ENCODE measurements at regions not wholly inside any gene's neighbourhood (a gene's known extent, or its start where the extent isn't known, plus 50 kb on each side); places are given as distances from the start of the nearest gene placed in this dataset.

DNA sequence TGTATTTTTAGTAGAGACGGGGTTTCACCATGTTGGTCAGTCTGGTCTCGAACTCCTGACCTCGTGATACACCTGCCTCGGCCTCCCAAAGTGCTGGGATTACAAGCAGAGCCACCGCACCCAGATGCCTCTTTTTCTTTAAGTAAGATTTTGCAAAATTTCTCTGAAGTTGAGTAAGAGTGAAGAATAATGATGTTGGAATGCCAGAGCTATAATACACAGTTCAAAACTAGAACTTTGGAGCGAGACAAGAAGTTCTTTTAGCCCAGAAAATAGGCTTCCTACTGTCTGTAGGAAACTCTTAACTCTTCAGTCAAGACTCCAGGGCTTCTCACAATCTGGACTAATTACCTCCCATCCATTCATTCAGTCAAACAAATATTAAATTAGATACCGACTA is 51.4 kb downstream of the MARCHF4 start:
- Mint-ChIP-seq H3K4me3 (no peak overlapping the region), H3K27ac (no peak overlapping the region), H3K4me1 (no peaks in the 10 kb centered on the region), H3K9me3 (no peaks in the 10 kb centered on the region), H3K27me3 (peaks cover 26% of the 10 kb centered on the region), H3K36me3 (ENCODE audit: low read depth) (no peaks in the 10 kb centered on the region)
- no peak for ATAC-seq (ENCODE audit: low read depth)
- intact Hi-C loops (cut with micrococcal nuclease), result no loop called here
- no peak for DNase-seq
- POLR2A ChIA-PET, result no interaction called here
- CTCF ChIA-PET, result no interaction called here
- no peak for TF ChIP-seq CTCF (IDR thresholded peaks at IDR 0.05)

DNA sequence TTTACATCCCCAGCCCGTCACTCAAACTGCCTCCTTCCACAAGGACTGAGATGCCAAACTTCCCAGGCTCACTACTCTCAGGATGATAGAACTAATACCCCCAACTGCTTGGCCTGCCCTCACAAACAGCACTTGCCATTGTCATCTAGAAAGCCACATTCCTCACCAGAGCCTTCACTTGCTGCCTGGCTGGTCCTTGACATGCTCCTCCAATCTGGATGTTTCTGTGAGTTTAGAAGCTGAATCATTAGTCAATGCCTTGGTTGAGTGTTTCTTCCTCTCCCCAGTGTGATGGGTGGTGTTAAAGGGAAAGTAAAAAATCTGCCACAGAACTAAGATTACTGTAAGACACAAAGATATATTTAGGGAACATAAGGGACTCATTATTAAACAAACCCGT is 52.5 kb downstream of the MARCHF4 start:
- Mint-ChIP-seq H3K27me3 (peaks cover 26% of the 10 kb centered on the region), H3K4me3 (no peak overlapping the region), H3K9me3 (no peaks in the 10 kb centered on the region), H3K36me3 (ENCODE audit: low read depth) (no peaks in the 10 kb centered on the region), H3K4me1 (no peaks in the 10 kb centered on the region), H3K27ac (no peak overlapping the region)
- ChIA-PET CTCF (no interaction called here), POLR2A (no interaction called here)
- intact Hi-C loops (cut with micrococcal nuclease), result no loop called here
- DNase-seq, result no peak
- no peak for ATAC-seq (ENCODE audit: low read depth)
- no peak for TF ChIP-seq CTCF (IDR thresholded peaks at IDR 0.05)

- intact Hi-C loops (cut with micrococcal nuclease), result no loop called here
- DNase-seq, result no peak
These were observed 53.8 kb downstream of the MARCHF4 start for GRCh38 chr2:216318521-216318874.

DNA sequence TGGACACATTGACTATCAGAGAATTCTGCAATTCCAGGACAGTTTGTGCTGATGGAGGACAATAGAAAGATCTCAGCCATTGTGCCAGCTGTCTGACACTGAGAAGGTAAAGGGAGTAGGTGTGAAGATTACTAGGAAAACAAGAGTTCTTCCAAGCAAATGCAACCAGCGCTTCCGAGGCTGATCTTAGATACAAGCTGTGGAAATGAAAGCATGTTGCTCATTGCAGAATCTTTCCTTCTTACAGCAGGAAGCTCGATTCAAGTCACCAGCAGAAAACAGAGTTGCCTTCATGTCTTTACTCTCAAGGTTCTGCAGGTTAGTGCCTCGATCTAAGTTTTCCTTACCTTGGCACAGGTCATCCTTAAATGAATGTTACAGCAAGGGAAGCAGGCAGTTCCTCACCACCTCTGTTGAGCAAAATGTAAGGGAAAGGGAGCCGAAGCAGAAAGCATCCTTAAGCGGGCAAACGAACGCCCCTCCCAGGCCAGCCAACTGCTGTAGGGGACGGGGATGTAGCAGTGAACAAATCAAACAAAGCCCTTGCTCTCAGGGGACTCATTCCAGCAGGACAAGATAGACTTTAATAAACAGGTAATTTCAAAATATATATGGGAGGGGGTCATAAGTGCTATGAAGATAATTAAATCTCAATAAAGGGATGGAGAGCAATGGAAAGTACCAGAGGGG is 54.3 kb downstream of the MARCHF4 start:
- Mint-ChIP-seq H3K4me3 (no peak overlapping the region), H3K27ac (no peak overlapping the region), H3K36me3 (ENCODE audit: low read depth) (no peaks in the 10 kb centered on the region), H3K4me1 (no peaks in the 10 kb centered on the region), H3K27me3 (peaks cover 29% of the 10 kb centered on the region), H3K9me3 (no peaks in the 10 kb centered on the region)
- no peak for DNase-seq
- intact Hi-C loops (cut with micrococcal nuclease), result no loop called here
- no peak for TF ChIP-seq CTCF (IDR thresholded peaks at IDR 0.05)
- ChIA-PET CTCF (no interaction called here), POLR2A (no interaction called here)
- no peak for ATAC-seq (ENCODE audit: low read depth)

More at GRCh38 chr2:216318521-216318874, 53.8 kb downstream of the MARCHF4 start:
- Mint-ChIP-seq H3K4me3 (no peak overlapping the region), H3K36me3 (ENCODE audit: low read depth) (no peaks in the 10 kb centered on the region), H3K27me3 (peaks cover 30% of the 10 kb centered on the region), H3K4me1 (no peaks in the 10 kb centered on the region), H3K27ac (no peak overlapping the region), H3K9me3 (no peaks in the 10 kb centered on the region)
- ChIA-PET CTCF (no interaction called here), POLR2A (no interaction called here)
- no peak for ATAC-seq (ENCODE audit: low read depth)
- no peak for TF ChIP-seq CTCF (IDR thresholded peaks at IDR 0.05)

- Mint-ChIP-seq H3K27me3 (peaks cover 34% of the 10 kb centered on the region), H3K9me3 (no peaks in the 10 kb centered on the region), H3K4me3 (no peak overlapping the region), H3K36me3 (ENCODE audit: low read depth) (no peaks in the 10 kb centered on the region), H3K27ac (no peak overlapping the region), H3K4me1 (no peaks in the 10 kb centered on the region)
- ChIA-PET CTCF (no interaction called here), POLR2A (no interaction called here)
- no peak for ATAC-seq (ENCODE audit: low read depth)
- no peak for TF ChIP-seq CTCF (IDR thresholded peaks at IDR 0.05)
- intact Hi-C loops (cut with micrococcal nuclease), result no loop called here
- no peak for DNase-seq
These were observed 55.5 kb downstream of the MARCHF4 start for GRCh38 chr2:216316743-216317142.
